H1 (cell line): ENCODE measurements at regions not wholly inside any gene's neighbourhood (a gene's known extent, or its start where the extent isn't known, plus 50 kb on each side); places are given as distances from the start of the nearest gene placed in this dataset.

Source experiments
- CTCF ChIA-PET: fragments of 300-600 bp; sonication (Branson Sonifier 250); formaldehyde crosslinking; loops from one replicate; lab custom pipeline; 2021; ENCODE audit not compliant: partially characterized antibody; lab: Charles Lee
- POLR2A ChIA-PET: fragments of 300-600 bp; sonication (Branson Sonifier 250); formaldehyde crosslinking; loops from one replicate; lab custom pipeline; 2021; ENCODE audit warnings: inconsistent platforms; ENCODE audit not compliant: partially characterized antibody; lab: Charles Lee
- DNase-seq, 2 experiments: peaks; one replicate each; pipeline versions ENCODE4 v3.0.0 to v3.0.0-alpha.2; 2010 to 2022; ENCODE audit warnings: low spot score in 2 of 2, low read depth in 1 of 2, mixed read lengths in 1 of 2
- FAIRE-seq: peaks from 2 replicates; lab custom pipeline; 2011; peaks lifted over from hg19 to GRCh38; lab: Jason Lieb, UNC
- H2AFZ ChIP-seq: 2 replicates; pipeline ENCODE4 v1.8.1; 2012; ENCODE audit warnings: low read length, inconsistent platforms
- H2AK5ac ChIP-seq: 2 replicates; pipeline ENCODE4 v1.6.1; 2013; ENCODE audit warnings: low read depth, low read length
- H2BK120ac ChIP-seq: replicated peaks from 2 replicates; pipeline ENCODE3; 2013; ENCODE audit warnings: low read depth, low read length, inconsistent platforms
- H2BK12ac ChIP-seq: 2 replicates; pipeline ENCODE4 v1.6.1; 2013; ENCODE audit warnings: low read depth, low read length
- H2BK15ac ChIP-seq: 2 replicates; pipeline ENCODE4 v1.6.1; 2013; ENCODE audit warnings: low read length
- H2BK20ac ChIP-seq: 2 replicates; pipeline ENCODE4 v1.6.1; 2013; ENCODE audit warnings: low read length
- H2BK5ac ChIP-seq: 2 replicates; pipeline ENCODE4 v1.6.1; 2013; ENCODE audit warnings: low read depth, low read length
- H3K14ac ChIP-seq: 2 replicates; pipeline ENCODE4 v1.6.1; 2013; ENCODE audit warnings: inconsistent platforms; ENCODE audit not compliant: insufficient read length
- H3K18ac ChIP-seq: 2 replicates; pipeline ENCODE4 v1.6.1; 2013; ENCODE audit warnings: low read length; ENCODE audit errors: extremely low read depth
- H3K23ac ChIP-seq: 2 replicates; pipeline ENCODE4 v1.6.1; 2013; ENCODE audit warnings: inconsistent platforms; ENCODE audit not compliant: insufficient read length
- H3K23me2 ChIP-seq: 2 replicates; pipeline ENCODE4 v1.6.1; 2013; ENCODE audit warnings: low read depth, low read length
- H3K27ac ChIP-seq: 2 replicates; pipeline ENCODE4 v1.6.1; 2011; ENCODE audit warnings: low read depth, low read length, inconsistent platforms
- H3K27me3 ChIP-seq, 4 experiments: replicated peaks in 1 of 4; 1 replicate in 1 of 4; 2 replicates in 3 of 4; pipeline versions ENCODE4 v1.6.1 to v1.8.1; 2011 to 2013; ENCODE audit warnings: low read length in 3 of 4, mild to moderate bottlenecking in 3 of 4, inconsistent platforms in 2 of 4, mixed read lengths in 2 of 4, moderate library complexity in 1 of 4; ENCODE audit not compliant: control insufficient read depth in 3 of 4, insufficient read depth in 3 of 4; ENCODE audit errors: extremely low read depth in 1 of 4
- H3K36me3 ChIP-seq, 4 experiments: 2 replicates each; pipeline versions ENCODE4 v1.6.1 to v1.8.1; 2011 to 2013; ENCODE audit warnings: mild to moderate bottlenecking in 4 of 4, low read length in 3 of 4, moderate library complexity in 2 of 4, control low read depth in 1 of 4, inconsistent platforms in 1 of 4; ENCODE audit not compliant: insufficient read depth in 4 of 4, control insufficient read depth in 2 of 4
- H3K4ac ChIP-seq: replicated peaks from 2 replicates; pipeline ENCODE3; 2013; ENCODE audit warnings: low read length, low read depth, mixed read lengths, inconsistent platforms; ENCODE audit not compliant: insufficient read length
- H3K4me1 ChIP-seq, 4 experiments: replicated peaks in 1 of 4; 1 replicate in 1 of 4; 2 replicates in 3 of 4; pipeline versions ENCODE4 v1.6.1 to v1.8.1; 2011 to 2013; ENCODE audit warnings: low read length in 3 of 4, inconsistent platforms in 2 of 4, mixed read lengths in 1 of 4; ENCODE audit not compliant: insufficient read depth in 4 of 4, control insufficient read depth in 3 of 4
- H3K4me2 ChIP-seq, 2 experiments: 2 replicates each; pipeline versions ENCODE4 v1.6.1 to v1.8.1; 2011 to 2013; ENCODE audit warnings: low read depth in 2 of 2, low read length in 2 of 2, control low read depth in 1 of 2, inconsistent platforms in 1 of 2, mild to moderate bottlenecking in 1 of 2; ENCODE audit not compliant: insufficient read depth in 1 of 2
- H3K4me3 ChIP-seq, 4 experiments: fragments of 200-600, 300-600 bp in 1 of 4; sonication (generic), shearing (Covaris generic), sonication (Bioruptor Twin) in 1 of 4; 2 replicates each; pipeline versions ENCODE4 v1.5.1 to v1.8.1; 2011 to 2016; ENCODE audit warnings: low read length in 4 of 4, low read depth in 3 of 4, control low read depth in 2 of 4, inconsistent platforms in 2 of 4, mild to moderate bottlenecking in 2 of 4, mixed read lengths in 1 of 4, moderate library complexity in 1 of 4; ENCODE audit not compliant: insufficient read depth in 2 of 4; ENCODE audit errors: extremely low read depth in 1 of 4
- H3K56ac ChIP-seq: replicated peaks from 2 replicates; pipeline ENCODE3; 2013; ENCODE audit warnings: low read depth, mild to moderate bottlenecking, mixed read lengths, low read length, inconsistent platforms; ENCODE audit not compliant: insufficient read length
- H3K79me1 ChIP-seq: 2 replicates; pipeline ENCODE4 v1.6.1; 2013; ENCODE audit warnings: low read depth, low read length, control low read depth
- H3K79me2 ChIP-seq, 2 experiments: 2 replicates each; pipeline versions ENCODE4 v1.6.1 to v1.8.1; 2012 to 2013; ENCODE audit warnings: low read length in 2 of 2, mild to moderate bottlenecking in 2 of 2, inconsistent platforms in 1 of 2; ENCODE audit not compliant: insufficient read depth in 2 of 2, control insufficient read depth in 1 of 2
- H3K9ac ChIP-seq, 4 experiments: replicated peaks in 1 of 4; 1 replicate in 1 of 4; 2 replicates in 3 of 4; pipeline versions ENCODE4 v1.6.1 to v1.8.1; 2011 to 2013; ENCODE audit warnings: low read depth in 3 of 4, low read length in 3 of 4, control low read depth in 2 of 4, mild to moderate bottlenecking in 2 of 4, moderate library complexity in 2 of 4, inconsistent platforms in 1 of 4; ENCODE audit errors: extremely low read depth in 1 of 4
- H3K9me3 ChIP-seq, 2 experiments: 2 replicates each; pipeline versions ENCODE4 v1.6.1 to v1.8.1; 2012 to 2013; ENCODE audit warnings: mild to moderate bottlenecking in 2 of 2, moderate library complexity in 2 of 2, control low read depth in 1 of 2, inconsistent platforms in 1 of 2, low read depth in 1 of 2, low read length in 1 of 2, mixed read lengths in 1 of 2; ENCODE audit not compliant: insufficient read depth in 2 of 2
- H4K20me1 ChIP-seq, 2 experiments: replicated peaks in 1 of 2; 2 replicates each; pipeline versions ENCODE3 to v1.8.1; 2011 to 2013; ENCODE audit warnings: inconsistent platforms in 2 of 2, low read length in 2 of 2, mild to moderate bottlenecking in 1 of 2; ENCODE audit not compliant: insufficient read depth in 2 of 2, control insufficient read depth in 1 of 2
- H4K5ac ChIP-seq: 2 replicates; pipeline ENCODE4 v1.6.1; 2013; ENCODE audit warnings: low read length, low read depth, mixed read lengths, inconsistent platforms; ENCODE audit not compliant: insufficient read length
- H4K8ac ChIP-seq: 2 replicates; pipeline ENCODE4 v1.8.0; 2013; ENCODE audit warnings: mild to moderate bottlenecking, moderate library complexity, low read length, inconsistent platforms; ENCODE audit not compliant: insufficient read depth; ENCODE audit errors: extremely low read depth
- H4K91ac ChIP-seq: replicated peaks from 2 replicates; pipeline ENCODE3; 2013; ENCODE audit warnings: low read length, mixed read lengths, inconsistent platforms; ENCODE audit not compliant: insufficient read length
- WGBS, 2 experiments: shearing (Covaris generic) in 1 of 2; methylation state at CpG; one replicate each; pipeline versions ENCODE4 v1.1.6 to v1.1.7; 2013 to 2015; ENCODE audit warnings: low lambda C conversion rate in 2 of 2, mixed read lengths in 2 of 2, inconsistent platforms in 1 of 2, low coverage in 1 of 2, missing lambda C conversion rate in 1 of 2; ENCODE audit not compliant: insufficient replicate concordance in 2 of 2, insufficient coverage in 1 of 2, insufficient read length in 1 of 2; ENCODE audit errors: extremely low coverage in 1 of 2, missing lambda C conversion rate in 1 of 2; 5-methylcytosine and 5-hydroxymethylcytosine counted together
- TF ChIP-seq, protein P1 (sequence below): fragments of 300-600 bp; sonication (generic); IDR thresholded peaks from 2 replicates; pipeline ENCODE4 v1.7.1; 2012; ENCODE audit warnings: low read length, moderate library complexity, mild to moderate bottlenecking, inconsistent platforms; ENCODE audit not compliant: insufficient replicate concordance

DNA sequence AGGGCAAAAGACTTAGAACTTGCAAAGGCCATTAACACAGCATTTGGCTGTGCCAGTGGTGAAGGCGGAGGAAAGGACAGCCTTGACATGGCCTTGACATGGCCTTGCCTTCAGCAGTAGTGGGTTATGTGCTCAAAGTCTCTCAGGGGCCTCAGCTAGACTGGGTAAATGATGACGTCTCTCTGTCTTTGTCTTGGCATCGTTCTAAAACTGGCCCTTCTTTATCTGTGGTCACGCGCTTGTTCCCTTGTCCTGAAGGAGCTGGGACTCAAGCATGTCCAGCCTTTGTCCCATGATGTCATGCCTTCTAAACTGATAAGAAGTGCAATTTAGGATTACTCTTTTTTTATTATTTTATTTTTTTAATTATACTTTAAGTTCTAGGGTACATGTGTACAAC, 88.7 kb upstream of the ATP10B start:
- Histone ChIP-seq H3K9me3 (no peaks in the 10 kb centered on the region), H3K4ac (no peak overlapping the region), H3K79me2 (no peaks in the 10 kb centered on the region), H3K27ac (no peak overlapping the region), H3K14ac (no peak overlapping the region), H2BK5ac (no peak overlapping the region), H3K27me3 (no peaks in the 10 kb centered on the region), H2BK15ac (no peak overlapping the region), H4K91ac (no peak overlapping the region), H3K79me1 (no peaks in the 10 kb centered on the region), H3K4me2 (no peak overlapping the region), H2AK5ac (no peak overlapping the region), H3K18ac (no peak overlapping the region), H2BK120ac (no peak overlapping the region), H3K23me2 (no peaks in the 10 kb centered on the region), H4K5ac (no peak overlapping the region), H2BK12ac (no peak overlapping the region), H2BK20ac (no peak overlapping the region), H3K23ac (no peak overlapping the region), H3K4me1 (no peaks in the 10 kb centered on the region), H4K8ac (no peak overlapping the region), H3K9ac (no peak overlapping the region), H2AFZ (no peak overlapping the region), H3K4me3 (no peak overlapping the region), H4K20me1 (no peaks in the 10 kb centered on the region), H3K56ac (no peak overlapping the region), H3K36me3 (no peaks in the 10 kb centered on the region)
- no peak for DNase-seq
- 84% methylated on average over 5 of the region's 5 CpGs; no CpG with 5 or more reads in 1 of the 2 experiments for WGBS, 2 experiments
- no peak for FAIRE-seq
- CTCF ChIA-PET: no interaction called here
- POLR2A ChIA-PET: no interaction called here
- TF ChIP-seq, protein P1, sequence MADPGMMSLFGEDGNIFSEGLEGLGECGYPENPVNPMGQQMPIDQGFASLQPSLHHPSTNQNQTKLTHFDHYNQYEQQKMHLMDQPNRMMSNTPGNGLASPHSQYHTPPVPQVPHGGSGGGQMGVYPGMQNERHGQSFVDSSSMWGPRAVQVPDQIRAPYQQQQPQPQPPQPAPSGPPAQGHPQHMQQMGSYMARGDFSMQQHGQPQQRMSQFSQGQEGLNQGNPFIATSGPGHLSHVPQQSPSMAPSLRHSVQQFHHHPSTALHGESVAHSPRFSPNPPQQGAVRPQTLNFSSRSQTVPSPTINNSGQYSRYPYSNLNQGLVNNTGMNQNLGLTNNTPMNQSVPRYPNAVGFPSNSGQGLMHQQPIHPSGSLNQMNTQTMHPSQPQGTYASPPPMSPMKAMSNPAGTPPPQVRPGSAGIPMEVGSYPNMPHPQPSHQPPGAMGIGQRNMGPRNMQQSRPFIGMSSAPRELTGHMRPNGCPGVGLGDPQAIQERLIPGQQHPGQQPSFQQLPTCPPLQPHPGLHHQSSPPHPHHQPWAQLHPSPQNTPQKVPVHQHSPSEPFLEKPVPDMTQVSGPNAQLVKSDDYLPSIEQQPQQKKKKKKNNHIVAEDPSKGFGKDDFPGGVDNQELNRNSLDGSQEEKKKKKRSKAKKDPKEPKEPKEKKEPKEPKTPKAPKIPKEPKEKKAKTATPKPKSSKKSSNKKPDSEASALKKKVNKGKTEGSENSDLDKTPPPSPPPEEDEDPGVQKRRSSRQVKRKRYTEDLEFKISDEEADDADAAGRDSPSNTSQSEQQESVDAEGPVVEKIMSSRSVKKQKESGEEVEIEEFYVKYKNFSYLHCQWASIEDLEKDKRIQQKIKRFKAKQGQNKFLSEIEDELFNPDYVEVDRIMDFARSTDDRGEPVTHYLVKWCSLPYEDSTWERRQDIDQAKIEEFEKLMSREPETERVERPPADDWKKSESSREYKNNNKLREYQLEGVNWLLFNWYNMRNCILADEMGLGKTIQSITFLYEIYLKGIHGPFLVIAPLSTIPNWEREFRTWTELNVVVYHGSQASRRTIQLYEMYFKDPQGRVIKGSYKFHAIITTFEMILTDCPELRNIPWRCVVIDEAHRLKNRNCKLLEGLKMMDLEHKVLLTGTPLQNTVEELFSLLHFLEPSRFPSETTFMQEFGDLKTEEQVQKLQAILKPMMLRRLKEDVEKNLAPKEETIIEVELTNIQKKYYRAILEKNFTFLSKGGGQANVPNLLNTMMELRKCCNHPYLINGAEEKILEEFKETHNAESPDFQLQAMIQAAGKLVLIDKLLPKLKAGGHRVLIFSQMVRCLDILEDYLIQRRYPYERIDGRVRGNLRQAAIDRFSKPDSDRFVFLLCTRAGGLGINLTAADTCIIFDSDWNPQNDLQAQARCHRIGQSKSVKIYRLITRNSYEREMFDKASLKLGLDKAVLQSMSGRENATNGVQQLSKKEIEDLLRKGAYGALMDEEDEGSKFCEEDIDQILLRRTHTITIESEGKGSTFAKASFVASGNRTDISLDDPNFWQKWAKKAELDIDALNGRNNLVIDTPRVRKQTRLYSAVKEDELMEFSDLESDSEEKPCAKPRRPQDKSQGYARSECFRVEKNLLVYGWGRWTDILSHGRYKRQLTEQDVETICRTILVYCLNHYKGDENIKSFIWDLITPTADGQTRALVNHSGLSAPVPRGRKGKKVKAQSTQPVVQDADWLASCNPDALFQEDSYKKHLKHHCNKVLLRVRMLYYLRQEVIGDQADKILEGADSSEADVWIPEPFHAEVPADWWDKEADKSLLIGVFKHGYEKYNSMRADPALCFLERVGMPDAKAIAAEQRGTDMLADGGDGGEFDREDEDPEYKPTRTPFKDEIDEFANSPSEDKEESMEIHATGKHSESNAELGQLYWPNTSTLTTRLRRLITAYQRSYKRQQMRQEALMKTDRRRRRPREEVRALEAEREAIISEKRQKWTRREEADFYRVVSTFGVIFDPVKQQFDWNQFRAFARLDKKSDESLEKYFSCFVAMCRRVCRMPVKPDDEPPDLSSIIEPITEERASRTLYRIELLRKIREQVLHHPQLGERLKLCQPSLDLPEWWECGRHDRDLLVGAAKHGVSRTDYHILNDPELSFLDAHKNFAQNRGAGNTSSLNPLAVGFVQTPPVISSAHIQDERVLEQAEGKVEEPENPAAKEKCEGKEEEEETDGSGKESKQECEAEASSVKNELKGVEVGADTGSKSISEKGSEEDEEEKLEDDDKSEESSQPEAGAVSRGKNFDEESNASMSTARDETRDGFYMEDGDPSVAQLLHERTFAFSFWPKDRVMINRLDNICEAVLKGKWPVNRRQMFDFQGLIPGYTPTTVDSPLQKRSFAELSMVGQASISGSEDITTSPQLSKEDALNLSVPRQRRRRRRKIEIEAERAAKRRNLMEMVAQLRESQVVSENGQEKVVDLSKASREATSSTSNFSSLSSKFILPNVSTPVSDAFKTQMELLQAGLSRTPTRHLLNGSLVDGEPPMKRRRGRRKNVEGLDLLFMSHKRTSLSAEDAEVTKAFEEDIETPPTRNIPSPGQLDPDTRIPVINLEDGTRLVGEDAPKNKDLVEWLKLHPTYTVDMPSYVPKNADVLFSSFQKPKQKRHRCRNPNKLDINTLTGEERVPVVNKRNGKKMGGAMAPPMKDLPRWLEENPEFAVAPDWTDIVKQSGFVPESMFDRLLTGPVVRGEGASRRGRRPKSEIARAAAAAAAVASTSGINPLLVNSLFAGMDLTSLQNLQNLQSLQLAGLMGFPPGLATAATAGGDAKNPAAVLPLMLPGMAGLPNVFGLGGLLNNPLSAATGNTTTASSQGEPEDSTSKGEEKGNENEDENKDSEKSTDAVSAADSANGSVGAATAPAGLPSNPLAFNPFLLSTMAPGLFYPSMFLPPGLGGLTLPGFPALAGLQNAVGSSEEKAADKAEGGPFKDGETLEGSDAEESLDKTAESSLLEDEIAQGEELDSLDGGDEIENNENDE: no peak
